GM23248 (cell line): ENCODE measurements at regions not wholly inside any gene's neighbourhood (a gene's known extent, or its start where the extent isn't known, plus 50 kb on each side); places are given as distances from the start of the nearest gene placed in this dataset.

Experiments used
- DNase-seq: peaks from one replicate; pipeline ENCODE4 v3.0.0-alpha.2; 2015
- H2AFZ ChIP-seq: fragments of 200-600 bp; sonication (generic); 2 replicates; pipeline ENCODE4 v1.6.1; 2016; ENCODE audit warnings: antibody characterized with exemption
- H3F3A ChIP-seq: fragments of 200-600 bp; sonication (generic); 2 replicates; pipeline ENCODE4 v1.6.1; 2016; ENCODE audit warnings: mild to moderate bottlenecking, antibody characterized with exemption, mixed run types; ENCODE audit not compliant: insufficient read depth
- H3K27ac ChIP-seq: fragments of 200-600 bp; sonication (generic); 2 replicates; pipeline ENCODE4 v1.5.1; 2016; ENCODE audit warnings: mild to moderate bottlenecking
- H3K27me3 ChIP-seq: fragments of 200-600 bp; sonication (generic); replicated peaks from 2 replicates; pipeline ENCODE4 v1.6.1; 2016; ENCODE audit warnings: mild to moderate bottlenecking; ENCODE audit not compliant: insufficient read depth
- H3K36me3 ChIP-seq: fragments of 200-600 bp; sonication (generic); 2 replicates; pipeline ENCODE4 v1.6.1; 2016; ENCODE audit warnings: low read depth, mild to moderate bottlenecking
- H3K4me1 ChIP-seq: fragments of 200-600 bp; sonication (generic); 2 replicates; pipeline ENCODE4 v1.6.1; 2016; ENCODE audit warnings: mild to moderate bottlenecking; ENCODE audit not compliant: insufficient read depth
- H3K4me2 ChIP-seq: fragments of 200-600 bp; sonication (generic); one replicate; pipeline ENCODE4 v1.6.1; 2016; ENCODE audit warnings: mild to moderate bottlenecking; ENCODE audit not compliant: unreplicated experiment
- H3K4me3 ChIP-seq: fragments of 200-600 bp; sonication (generic); 2 replicates; pipeline ENCODE4 v1.5.1; 2016; ENCODE audit warnings: mild to moderate bottlenecking
- H3K79me2 ChIP-seq: fragments of 200-600 bp; sonication (generic); 2 replicates; pipeline ENCODE4 v1.6.1; 2016; ENCODE audit warnings: mild to moderate bottlenecking; ENCODE audit not compliant: insufficient read depth
- H3K9ac ChIP-seq: fragments of 200-600 bp; sonication (generic); 2 replicates; pipeline ENCODE4 v1.6.1; 2016; ENCODE audit warnings: mild to moderate bottlenecking
- H3K9me2 ChIP-seq: fragments of 200-600 bp; sonication (generic); 2 replicates; pipeline ENCODE4 v1.6.1; 2016; ENCODE audit warnings: mixed run types, mild to moderate bottlenecking, moderate library complexity; ENCODE audit not compliant: insufficient read depth
- H3K9me3 ChIP-seq: fragments of 200-600 bp; sonication (generic); one replicate; pipeline ENCODE4 v1.6.1; 2017; ENCODE audit warnings: low read depth
- H4K20me1 ChIP-seq: fragments of 200-600 bp; sonication (generic); 2 replicates; pipeline ENCODE4 v1.6.0; 2016; ENCODE audit not compliant: insufficient read depth
- EZH2 ChIP-seq: fragments of 200-600 bp; sonication (generic); IDR thresholded peaks from 2 replicates; pipeline ENCODE4 v1.6.1; 2018; ENCODE audit warnings: antibody characterized with exemption, mild to moderate bottlenecking; ENCODE audit not compliant: insufficient read depth, poor library complexity, severe bottlenecking
- EZH2phosphoT487 ChIP-seq: fragments of 200-600 bp; sonication (generic); IDR thresholded peaks from 2 replicates; pipeline ENCODE4 v1.6.1; 2018; ENCODE audit warnings: antibody characterized with exemption, moderate library complexity, mild to moderate bottlenecking, low read depth; ENCODE audit not compliant: insufficient read depth
- WGBS, 2 experiments: methylation state at CpG; one replicate each; pipeline ENCODE4 v1.1.6; 2015 to 2017; ENCODE audit warnings: low lambda C conversion rate in 2 of 2, low coverage in 1 of 2; ENCODE audit errors: missing lambda C conversion rate in 2 of 2; 5-methylcytosine and 5-hydroxymethylcytosine counted together
- in situ Hi-C: fragments of 300-500 bp; cut with MboI; formaldehyde crosslinking; loops from 2 replicates; pipeline ENCODE4 v1.15.0; 2020

DNA sequence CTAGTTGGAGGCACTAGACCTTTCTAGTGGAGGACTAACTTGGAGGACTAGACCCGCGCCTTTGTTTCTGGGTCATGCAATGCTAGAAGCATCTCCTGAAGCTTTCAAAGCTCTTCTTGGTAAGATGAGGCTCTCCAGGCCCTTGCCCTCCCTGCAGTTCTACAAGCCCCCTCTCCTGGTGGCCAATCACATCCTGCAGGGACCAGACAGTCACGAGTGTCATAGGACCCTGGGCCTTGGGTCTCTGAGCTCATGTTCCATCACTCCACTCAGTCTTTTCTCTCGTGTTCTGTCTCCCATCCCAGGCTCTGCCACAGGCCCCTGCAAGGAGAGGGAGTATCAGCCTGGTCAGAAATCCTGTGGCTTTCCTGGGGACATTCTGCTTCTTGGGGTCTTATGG lies 119.6 kb downstream of the CYLD start:
- TF ChIP-seq EZH2 (no peak), EZH2phosphoT487 (no peak)
- Histone ChIP-seq H2AFZ (no peak overlapping the region), H3K27me3 (no peaks in the 10 kb centered on the region), H4K20me1 (no peaks in the 10 kb centered on the region), H3K4me1 (peaks cover 6% of the 10 kb centered on the region), H3K4me2 (no peak overlapping the region), H3F3A (0 out of 2 replicates have a peak, but pooled peaks cover 3% of the 10 kb centered on the region), H3K9me2 (no peaks in the 10 kb centered on the region), H3K9me3 (no peaks in the 10 kb centered on the region), H3K27ac (no peak overlapping the region), H3K9ac (no peak overlapping the region), H3K36me3 (no peaks in the 10 kb centered on the region), H3K4me3 (no peak overlapping the region), H3K79me2 (no peaks in the 10 kb centered on the region)
- DNase-seq, result no peak
- WGBS, 2 experiments, result 82 to 91% methylated on average over 4 of the region's 4 CpGs
- in situ Hi-C loops, result no loop called here

DNA sequence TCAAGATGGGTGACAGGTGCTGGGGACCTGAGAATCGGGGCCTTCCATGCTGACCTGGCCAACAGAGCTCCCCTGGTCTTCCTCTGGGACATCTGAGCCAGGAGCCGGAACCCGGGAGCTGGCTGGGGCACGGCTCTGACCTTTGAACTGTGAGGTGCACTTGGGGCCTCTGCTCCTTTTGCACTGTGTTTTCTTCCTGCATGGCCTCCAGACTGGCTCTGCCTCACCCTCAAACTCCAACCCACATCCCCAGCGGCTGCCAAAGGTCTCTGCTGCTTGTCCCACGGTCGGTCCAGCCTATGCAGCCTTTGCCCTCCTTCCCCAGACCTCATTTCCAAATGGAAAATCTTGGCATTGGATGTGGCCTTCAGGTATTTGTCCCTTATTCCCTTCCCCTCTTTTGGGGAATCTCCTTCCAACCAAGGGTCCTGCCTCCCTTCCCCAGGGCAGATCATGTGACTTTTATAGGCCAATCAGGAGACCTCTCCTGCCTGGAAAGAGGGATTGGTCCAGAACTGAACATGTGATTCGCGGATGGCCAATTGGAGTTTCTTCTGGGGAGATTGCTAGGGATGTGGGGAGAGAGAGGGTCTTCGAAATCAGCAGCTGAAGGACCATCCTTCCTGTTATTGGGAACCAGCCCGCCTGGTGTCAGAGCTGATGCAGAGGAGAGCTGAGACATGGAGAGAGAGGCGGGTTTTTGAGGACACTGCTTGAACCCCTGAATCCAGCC lies 117.9 kb downstream of the CYLD start:
- in situ Hi-C loops, result no loop called here
- no peak for DNase-seq
- no peak overlapping the region for H3K4me3 ChIP-seq
- H3K79me2 ChIP-seq, result no peaks in the 10 kb centered on the region
- no peak overlapping the region for H2AFZ ChIP-seq
- H3F3A ChIP-seq, result 0 out of 2 replicates have a peak, but pooled peaks cover 3% of the 10 kb centered on the region
- no peak overlapping the region for H3K4me2 ChIP-seq
- H3K4me1 ChIP-seq, result peaks cover 6% of the 10 kb centered on the region
- 68 to 69% methylated on average over 12 of the region's 12 CpGs for WGBS, 2 experiments
- H3K9me2 ChIP-seq, result no peaks in the 10 kb centered on the region
- H3K27ac ChIP-seq, result no peak overlapping the region
- H3K36me3 ChIP-seq, result no peaks in the 10 kb centered on the region
- no peaks in the 10 kb centered on the region for H3K27me3 ChIP-seq
- H3K9ac ChIP-seq, result no peak overlapping the region
- no peak for TF ChIP-seq EZH2phosphoT487
- no peak for TF ChIP-seq EZH2
- H4K20me1 ChIP-seq, result no peaks in the 10 kb centered on the region
- H3K9me3 ChIP-seq, result no peaks in the 10 kb centered on the region

DNA sequence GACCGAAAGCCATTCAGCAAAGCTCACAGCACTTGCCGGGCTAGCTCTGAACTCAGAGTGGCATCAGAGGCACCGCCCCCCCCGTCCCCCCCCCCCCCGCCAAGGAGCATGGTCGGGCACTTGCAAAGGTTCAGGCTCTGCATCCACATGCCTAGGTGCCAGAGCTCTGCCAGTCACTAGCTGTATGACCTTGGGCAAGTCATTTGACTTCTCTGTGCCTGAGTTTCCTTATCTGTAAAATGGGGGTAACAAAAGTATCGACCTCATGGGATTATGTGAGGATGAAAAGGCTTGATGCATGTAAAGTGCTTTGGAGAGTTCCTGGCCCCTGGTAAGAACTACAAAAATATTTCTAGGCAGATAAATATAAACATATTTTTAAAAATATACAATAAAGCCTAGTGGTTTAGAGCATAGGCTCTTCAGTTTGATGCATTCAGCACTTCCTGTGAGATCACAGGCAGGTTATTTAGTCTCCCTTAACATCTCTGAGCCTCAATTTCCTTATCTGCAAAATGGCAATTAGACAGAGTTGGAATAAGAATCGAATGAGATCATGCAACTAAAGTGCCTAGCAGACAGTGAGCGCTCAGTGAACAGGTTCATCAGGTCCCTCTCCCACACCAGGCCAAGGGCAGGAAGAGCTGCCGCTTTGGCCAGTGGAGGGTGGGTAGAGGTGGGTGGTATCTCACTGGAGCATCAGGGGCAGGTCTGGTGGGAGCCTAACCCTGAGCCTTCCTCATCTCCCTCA lies 117.2 kb downstream of the CYLD start:
- Histone ChIP-seq H3K4me2 (no peak overlapping the region), H3K27me3 (no peaks in the 10 kb centered on the region), H2AFZ (no peak overlapping the region), H3K79me2 (no peaks in the 10 kb centered on the region), H3K9me3 (no peaks in the 10 kb centered on the region), H3K36me3 (no peaks in the 10 kb centered on the region), H3K4me3 (no peak overlapping the region), H3F3A (0 out of 2 replicates have a peak, but pooled peaks cover 3% of the 10 kb centered on the region), H3K4me1 (peaks cover 6% of the 10 kb centered on the region), H3K9ac (no peak overlapping the region), H4K20me1 (no peaks in the 10 kb centered on the region), H3K9me2 (no peaks in the 10 kb centered on the region), H3K27ac (no peak overlapping the region)
- TF ChIP-seq EZH2, result no peak
- TF ChIP-seq EZH2phosphoT487, result no peak
- 63 to 73% methylated on average over 10 of the region's 10 CpGs for WGBS, 2 experiments
- no peak for DNase-seq
- in situ Hi-C loops, result no loop called here

DNA sequence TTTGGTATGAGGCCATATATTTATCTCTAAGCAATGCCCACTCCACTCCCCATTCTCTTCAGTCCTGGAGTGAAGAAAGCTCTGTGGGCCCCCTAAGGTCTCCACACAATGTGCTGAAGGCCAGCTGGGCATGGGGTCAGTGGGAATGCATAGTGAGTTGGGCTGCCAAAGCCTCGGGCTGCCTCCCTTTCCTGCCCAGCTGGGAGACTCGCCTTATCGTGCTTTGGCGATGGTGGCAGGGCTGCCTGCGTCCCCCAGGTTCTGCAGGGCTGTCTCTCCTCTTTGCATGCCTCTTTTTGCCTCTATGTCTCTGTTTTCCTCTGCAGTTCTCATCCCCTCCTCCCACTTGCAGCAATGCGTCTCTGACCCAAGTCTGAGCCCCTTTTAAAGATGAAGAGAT lies 116.5 kb downstream of the CYLD start:
- Histone ChIP-seq H2AFZ (no peak overlapping the region), H3K36me3 (no peaks in the 10 kb centered on the region), H3K79me2 (no peaks in the 10 kb centered on the region), H3K4me2 (no peak overlapping the region), H3K27me3 (no peaks in the 10 kb centered on the region), H3K4me1 (peaks cover 6% of the 10 kb centered on the region), H3K9me2 (no peaks in the 10 kb centered on the region), H3K4me3 (no peak overlapping the region), H3K9me3 (no peaks in the 10 kb centered on the region), H3K9ac (no peak overlapping the region), H4K20me1 (no peaks in the 10 kb centered on the region), H3F3A (0 out of 2 replicates have a peak, but pooled peaks cover 3% of the 10 kb centered on the region), H3K27ac (no peak overlapping the region)
- no peak for DNase-seq
- TF ChIP-seq EZH2phosphoT487 (no peak), EZH2 (no peak)
- in situ Hi-C loops, result no loop called here
- WGBS, 2 experiments, result 65 to 67% methylated on average over 6 of the region's 6 CpGs
